OCI-M2 (cell line): ENCODE measurements at regions not wholly inside any gene's neighbourhood (a gene's known extent, or its start where the extent isn't known, plus 50 kb on each side); places are given as distances from the start of the nearest gene placed in this dataset.
"Not testable (repeated sequence)": the region's sequence is repeated elsewhere in the genome, so short reads cannot be mapped to it uniquely, and the experiment has no call there.

ENCODE experiments used
- DNase-seq: peaks from one replicate; lab custom pipeline; 2025; ENCODE audit not compliant: unreplicated experiment; lab: John Stamatoyannopoulos, UW

DNA sequence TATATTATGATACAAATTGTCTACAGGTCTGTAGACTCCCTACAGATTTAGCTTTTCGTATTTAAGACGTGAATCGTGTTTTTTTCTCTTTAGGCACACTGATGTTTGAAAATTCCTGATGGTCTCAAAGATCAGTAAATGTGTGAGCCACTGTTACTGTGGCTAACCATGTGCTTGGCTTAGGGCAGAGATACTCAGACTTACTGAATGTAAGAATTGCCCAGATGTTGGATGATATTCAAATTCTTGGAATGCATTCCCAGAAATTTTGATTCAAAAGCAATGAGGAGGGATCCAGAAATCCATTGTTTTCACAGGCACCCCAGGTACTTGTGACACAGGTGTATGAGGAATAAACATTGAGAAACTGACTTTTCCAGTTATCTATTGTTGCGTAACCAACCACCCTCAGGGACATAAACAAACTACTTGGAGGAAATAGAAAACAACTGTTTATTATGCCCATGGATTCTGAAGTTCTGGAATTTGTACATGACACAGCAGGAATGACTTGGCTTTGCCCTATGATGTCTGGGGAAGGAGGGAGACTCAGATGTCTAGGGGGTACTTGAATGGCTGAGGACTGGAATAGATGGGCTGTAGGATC, 339.6 kb upstream of the CITED2 start:
- no peak for DNase-seq

DNA sequence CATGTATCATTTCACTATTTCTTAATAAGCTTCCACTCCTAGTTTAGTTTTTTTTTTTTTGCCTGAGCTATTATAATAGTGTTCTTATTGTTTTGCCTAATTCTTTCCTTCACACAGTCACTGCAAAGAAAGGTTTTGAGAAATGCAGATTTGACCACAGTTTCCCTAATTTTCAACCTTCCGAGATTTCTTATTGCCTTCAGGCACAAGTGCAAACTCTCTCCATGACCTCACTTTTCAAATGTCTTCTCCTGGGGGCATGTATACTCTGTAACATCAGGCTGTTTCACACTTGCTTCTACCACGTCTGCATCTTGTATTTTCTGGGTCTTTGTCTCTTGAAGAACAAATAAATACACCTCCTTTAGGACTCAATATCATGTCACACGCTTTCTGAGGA, 339.0 kb upstream of the CITED2 start:
- DNase-seq: no peak

DNA sequence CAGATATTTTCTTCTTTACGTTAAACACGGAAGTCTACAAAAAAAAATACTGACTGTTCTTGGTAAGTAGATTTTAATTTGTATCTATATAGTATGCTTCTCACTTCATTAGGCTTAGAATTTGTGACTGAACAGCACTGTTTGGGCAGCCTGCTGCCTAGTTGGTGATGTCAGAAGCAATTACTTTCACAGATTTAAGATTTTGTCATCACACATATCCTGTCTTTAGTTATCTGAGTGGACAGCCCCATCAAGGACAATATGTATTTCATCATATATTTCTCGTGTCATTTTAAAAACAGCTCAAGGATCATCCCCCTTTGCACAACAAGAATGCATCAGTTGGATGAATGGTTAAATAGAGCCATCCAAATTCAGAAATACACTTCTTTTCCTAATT, 338.4 kb upstream of the CITED2 start:
- DNase-seq: no peak

DNA sequence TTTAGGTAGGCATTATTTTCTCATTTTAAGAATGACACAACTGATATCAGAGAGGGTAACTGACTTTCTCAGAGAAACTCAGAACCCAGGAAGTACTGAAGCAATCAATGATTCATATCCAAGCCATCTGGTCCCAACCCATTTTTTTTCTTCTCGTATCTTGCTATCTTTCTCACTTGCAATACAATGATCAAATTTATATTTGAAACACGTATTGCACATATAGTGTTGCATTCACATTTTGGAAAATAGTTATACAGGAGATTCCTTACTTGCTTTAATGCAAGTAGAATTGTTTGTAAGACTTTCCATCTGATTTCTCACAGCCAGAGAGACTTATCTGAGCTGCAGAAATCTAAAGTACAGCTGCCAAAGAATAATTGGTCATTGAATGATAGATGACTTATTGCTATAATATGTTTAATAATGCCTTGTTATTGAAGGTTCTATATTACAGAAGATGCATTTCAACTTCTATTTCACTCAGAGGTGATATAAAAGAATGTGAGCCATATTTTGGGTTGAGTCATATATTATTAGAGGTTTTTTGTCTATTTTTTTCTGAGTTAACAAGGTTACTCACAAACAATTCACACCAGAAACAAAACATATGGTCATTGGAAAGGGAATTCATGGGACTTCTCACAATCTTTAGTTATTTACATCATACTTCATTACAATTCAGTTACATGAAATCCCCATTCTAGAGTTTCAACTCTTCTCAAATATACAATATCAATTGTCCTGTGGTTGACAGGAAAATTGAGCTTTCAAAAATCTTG, 337.5 kb upstream of the CITED2 start:
- no peak for DNase-seq

DNA sequence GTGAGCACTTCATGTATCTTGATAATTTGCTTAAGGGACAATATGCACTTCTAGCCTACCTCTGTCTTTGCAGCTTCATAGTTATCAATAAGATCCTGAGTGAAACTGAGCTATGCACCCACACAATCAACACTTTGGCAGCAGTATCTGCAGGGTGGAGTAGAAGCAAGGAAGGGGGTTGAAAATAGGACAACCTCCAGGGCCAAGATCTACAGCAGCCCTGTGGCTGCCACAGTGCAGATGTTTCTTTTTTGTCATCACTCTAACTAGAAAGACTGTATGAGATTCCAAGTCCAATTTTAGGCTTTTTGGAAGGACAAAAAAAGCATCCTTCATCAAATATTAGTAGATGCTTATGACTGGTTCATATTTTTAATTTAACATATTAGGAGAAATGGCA, 336.1 kb upstream of the CITED2 start:
- DNase-seq: no peak

DNA sequence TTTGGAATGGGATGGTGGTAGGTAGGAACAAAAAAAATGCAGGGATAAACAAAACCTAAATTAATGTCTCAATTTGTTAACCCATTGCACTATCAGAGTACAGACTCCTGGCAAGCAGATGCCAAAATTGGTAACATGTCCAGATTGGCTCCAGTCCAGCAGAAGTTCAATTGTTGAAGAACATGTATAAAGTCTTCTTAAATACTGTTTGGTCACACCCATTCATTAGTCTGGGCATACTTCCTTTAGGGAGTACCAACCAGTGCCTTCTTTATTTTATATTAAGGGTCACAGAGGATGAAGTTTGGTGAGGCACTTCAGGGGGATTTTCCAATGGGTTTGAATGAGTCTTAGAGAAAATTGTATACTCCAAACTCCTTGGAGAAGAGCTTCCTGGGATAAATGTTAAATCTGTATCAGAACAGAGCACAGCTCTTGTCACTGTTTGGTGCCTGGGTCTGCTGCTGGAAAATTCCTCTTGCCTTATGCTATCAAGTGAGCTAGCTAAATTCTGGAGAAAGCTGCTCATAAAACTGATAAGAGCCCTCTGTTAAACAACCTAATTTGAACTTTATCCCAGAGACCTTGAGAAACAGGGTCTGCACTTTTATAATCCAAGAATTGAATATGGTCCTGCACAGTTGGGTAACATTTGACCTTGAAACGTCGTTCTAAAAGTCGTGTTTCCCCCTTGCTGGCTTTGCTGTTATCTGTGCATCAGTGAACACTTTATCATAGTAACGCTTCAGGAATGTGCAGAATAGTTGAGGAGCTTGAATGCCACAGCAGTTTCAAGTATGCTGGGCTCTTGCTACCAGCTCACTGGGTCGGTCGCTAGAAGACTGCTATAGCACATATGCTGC, 334.1 kb upstream of the CITED2 start:
- no peak for DNase-seq

DNA sequence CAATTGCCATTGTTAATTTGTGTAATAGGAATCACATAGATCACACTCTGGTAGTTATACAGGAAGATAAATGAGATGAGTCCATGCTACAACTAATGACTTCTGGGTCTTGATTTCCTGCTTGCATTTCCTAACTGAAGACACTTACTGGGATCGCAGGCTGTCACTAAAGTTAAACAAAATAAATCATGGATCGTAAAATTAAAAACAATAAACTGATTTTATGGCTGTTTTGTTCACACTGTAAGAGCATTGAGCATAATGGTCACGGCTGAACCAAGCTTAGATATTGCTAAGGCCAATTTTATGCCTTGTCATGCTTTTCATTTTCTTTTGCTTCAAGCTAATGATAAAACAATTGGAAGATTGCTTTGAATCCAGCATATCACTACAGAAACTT, 332.5 kb upstream of the CITED2 start:
- DNase-seq: no peak

DNA sequence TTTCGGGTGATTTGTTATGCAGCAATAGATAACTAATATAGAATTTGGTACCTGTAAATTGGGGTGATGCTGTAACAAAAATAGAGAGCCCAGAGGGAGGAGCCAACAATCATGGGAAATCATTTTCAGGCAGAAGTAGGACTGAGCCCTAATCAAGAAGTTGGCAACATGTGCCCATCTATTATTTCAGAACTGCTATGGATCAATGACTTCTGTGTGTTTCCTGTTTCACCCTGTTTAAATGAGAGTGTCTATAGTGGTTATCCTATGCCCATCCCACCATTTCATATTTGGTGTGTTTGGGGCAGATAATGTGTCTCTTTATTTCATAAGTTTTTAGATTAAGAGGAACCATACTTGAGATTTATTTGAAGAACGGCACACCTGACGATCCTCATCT, 330.8 kb upstream of the CITED2 start:
- DNase-seq: no peak

DNA sequence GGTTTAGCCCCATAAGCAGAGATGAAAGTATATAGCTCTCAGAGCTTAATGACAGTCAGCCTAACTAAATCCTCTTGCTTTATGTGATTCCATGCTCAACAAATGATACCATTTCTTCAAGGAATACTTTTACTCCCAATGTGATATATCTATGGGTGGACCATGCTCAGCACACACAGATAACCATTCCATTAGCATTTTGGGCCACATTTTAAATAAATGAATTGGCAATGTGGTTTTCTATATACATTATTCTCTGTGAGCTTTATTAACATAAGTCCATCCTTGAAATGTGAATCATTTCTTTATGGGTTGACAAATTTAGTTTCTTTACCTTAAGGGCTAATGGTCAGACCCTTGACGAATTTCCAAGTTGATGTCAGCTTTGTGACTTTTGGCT, 329.3 kb upstream of the CITED2 start:
- DNase-seq: no peak

DNA sequence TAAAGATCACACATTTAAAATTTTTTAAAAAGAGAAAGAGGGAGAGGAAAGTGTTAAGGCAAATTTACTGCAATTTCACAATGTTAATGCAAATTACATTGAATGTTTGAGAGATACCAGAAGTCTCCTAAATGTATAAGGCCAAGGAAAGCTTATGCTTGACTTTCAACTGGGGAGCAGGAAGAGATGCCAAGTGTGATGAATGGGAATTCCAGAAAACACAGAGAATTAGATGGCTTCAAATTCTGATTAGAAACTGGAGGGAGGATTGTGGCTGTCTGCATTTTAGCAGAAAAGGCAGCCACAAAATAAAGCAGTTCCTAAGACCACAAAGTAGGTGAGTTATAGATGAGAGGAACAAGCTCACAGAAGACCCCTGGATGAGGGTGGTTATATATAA, 328.3 kb upstream of the CITED2 start:
- no peak for DNase-seq

DNA sequence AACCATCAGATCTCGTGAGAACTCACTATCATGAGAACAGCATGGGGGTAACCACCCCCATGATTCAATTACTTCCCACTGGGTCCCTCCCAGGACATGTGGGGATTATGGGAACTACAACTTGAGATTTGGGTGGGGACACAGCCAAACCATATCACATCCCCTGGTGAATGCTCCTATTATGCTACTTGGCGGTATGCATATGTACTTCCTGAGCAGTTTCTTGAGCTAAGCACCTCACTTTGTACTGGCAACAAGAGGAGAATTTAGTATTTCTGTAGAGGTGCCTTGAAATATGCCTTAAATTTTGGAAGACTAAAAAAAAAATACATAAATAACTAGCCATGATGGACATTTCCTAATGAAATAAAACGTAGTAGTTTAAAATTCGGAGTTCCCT, 327.2 kb upstream of the CITED2 start:
- no peak for DNase-seq

DNA sequence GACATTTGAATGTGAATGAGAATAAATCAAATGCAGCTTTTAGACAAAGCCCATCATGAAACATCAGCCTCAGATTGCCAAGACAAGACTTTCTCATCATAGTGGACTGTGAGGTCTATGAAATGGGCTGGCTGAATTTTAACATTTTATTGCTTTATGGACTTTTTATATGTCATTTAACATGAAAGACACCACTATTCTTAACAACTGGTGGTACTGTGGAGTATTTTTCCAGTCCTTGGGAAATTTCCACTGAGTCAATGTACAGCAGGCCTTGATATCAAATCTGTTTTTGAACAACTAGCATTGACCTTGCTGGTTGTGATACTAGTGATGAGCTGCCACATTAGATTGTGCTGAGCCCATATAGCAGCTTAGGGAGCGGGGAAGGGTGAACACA, 326.6 kb upstream of the CITED2 start:
- DNase-seq: no peak

DNA sequence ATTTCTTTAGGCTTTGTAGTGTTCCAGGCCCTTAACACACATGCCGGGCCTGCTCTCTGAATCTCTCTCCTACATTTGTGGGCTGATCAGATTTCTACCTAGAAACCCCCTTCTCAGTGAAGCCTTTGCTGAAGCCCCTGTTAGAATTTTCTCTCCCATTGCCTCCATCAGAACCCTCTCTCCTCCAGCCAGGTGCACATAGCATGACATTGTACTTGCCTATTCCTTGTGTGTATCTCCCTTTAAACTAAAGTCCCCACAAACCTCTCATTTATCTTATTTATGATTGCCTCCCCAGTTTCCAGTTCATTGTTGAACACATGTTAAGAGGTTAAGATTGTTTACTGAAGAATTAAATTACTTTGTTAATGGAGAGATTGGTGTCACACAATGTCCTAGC, 325.5 kb upstream of the CITED2 start:
- no peak for DNase-seq

DNA sequence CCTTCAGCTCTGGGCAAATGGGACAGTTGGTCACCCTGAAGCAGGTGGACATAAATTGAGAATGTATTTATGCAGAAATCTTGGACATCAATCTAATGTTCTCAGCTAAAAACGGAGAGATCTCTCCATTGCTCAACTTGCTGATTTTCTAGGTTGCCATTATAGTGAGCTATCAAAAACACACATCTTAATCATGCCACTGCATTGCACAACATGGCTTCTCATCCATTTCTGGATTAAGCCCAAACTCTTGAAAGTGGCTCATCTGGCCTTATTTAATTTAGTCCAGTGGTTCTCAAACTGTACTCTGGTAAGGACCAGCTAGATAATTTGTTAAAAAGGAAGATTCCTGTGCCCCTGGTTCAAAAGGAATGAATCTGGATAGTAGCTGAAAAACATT, 324.9 kb upstream of the CITED2 start:
- no peak for DNase-seq

DNA sequence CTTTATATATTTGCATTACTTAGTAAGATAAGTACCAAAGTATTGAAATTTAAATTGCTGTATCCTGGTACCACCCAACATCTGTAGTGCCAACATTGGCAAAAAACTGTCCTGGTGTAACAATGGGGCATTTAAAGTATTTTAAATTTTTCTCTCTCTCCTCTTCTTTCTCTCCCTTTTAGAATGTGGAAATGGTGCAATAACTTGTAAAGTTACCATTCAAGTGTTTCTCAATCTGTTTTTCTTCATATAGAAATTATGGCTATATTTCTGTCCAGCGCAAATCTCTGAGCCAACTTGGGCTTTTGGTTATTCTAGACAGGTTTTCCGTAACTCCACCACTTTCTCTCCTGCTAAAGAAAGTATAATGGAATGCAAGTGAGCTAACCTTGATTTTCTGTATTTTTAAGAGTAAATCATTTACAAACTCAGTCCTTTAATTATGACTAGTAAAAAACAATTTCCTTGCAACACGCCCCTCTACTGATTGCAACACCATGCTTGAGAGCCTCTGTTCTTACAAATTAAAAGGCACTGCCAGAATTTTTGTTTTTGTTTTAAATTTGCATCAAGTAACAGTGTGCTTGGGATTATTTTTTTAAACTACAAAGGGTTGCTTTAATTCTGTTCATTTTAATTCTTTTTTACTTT, 324.2 kb upstream of the CITED2 start:
- no peak for DNase-seq

DNA sequence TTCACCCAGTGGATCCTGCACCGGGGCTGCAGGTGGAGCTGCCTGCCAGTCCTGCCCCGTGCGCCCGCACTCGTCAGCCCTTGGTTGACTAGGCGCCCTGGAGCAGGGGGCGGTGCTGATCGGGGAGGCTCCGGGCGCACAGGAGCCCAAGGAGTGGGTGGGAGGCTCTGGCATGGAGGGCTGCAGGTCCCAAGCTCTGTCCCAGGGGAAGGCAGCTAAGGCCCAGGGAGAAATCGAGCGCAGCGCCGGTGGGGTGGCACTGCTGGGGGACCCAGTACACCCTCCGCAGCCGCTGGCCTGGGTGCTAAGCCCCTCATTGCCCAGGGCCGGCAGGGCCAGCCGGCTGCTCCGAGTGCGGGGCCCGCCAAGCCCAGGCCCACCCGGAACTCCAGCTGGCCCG, 323.4 kb upstream of the CITED2 start:
- not testable (repeated sequence) for DNase-seq

DNA sequence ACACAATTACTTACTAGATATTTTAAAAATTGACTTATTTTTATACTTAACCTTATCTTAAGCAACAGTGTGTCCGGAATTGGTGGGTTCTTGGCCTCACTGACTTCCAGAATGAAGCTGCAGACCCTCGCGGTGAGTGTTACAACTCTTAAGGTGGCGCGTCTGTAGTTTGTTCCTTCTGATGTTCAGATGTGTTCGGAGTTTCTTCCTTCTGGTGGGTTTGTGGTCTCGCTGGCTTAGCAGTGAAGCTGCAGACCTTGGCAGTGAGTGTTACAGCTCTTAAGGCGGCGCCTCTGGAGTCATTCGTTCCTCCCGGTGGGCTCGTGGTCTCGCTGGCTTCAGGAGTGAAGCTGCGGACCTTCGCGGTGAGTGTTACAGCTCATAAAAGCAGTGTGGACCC, 322.5 kb upstream of the CITED2 start:
- not testable (repeated sequence) for DNase-seq

DNA sequence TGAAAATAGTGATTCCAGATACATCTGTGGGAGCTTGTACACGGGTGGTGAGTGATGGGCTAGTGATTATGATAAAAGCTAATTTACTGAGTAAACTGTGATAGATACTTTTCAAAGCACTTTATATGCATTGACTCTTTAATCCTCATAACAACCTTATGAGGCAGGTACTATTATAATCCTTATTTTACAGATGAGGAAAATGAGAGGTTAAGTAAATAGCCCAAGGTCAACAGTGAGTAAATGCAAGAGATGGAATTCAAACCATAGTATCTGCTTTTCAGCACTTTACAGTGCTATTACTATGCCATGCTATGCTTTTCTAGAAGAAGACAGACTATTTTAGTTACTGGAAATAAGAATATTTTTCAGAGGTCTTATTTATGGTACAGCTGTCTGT, 320.9 kb upstream of the CITED2 start:
- DNase-seq: no peak

DNA sequence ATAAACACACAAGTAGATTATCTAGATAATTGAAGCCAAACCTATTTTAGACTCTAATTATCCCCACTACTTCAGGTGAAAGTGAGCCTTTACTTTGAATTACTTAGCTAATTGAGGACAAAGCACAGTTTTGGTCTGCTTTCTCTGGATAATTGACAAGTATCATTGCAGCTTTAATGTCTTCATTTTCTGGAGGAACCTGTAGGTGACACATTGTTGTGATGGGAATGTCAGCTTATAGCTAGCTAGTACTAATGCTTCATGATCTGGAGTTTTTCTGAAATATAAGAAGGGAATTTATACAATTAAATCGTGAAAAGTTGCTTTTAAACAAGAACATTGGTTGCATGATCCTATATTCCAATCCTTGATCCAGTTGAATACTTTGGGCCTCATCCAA, 319.3 kb upstream of the CITED2 start:
- DNase-seq: no peak

DNA sequence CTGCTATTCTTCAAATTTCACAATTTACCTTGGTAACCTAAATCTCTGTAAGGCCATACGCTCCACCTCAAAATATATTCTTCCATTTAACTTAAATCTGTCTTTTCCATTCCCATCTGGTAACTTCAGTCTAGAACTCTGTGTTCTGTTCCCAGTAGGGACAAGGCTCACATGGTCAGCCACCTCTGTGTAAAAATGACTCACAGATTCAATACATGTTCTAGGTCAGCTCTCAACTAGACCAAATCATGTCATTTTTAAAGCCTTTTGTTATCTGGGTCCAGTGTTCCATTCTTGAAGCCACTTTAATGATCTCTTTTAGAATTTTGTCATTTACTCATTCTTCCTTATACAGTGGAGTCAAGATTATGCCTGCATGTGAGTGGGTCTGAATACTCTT, 315.6 kb upstream of the CITED2 start:
- DNase-seq: no peak

DNA sequence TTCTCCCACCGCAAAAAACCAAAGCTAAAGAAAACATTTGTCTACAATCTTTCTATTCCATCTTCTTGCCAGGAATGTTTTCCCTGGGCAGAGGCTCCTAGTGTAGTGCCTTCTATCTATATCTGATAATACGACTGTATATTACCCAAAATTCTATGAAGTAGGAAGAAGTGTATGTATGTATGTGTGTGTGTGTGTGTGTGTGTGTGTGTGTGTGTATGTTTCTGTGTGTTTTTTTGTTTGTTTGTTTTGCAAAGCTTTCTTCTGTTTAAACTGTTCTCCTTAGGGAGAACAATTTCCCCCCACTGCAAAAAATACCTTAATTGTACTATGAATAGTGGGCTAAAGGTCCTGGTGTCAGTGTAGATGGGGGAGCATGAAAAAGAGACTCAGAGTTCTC, 312.6 kb upstream of the CITED2 start:
- DNase-seq: no peak

DNA sequence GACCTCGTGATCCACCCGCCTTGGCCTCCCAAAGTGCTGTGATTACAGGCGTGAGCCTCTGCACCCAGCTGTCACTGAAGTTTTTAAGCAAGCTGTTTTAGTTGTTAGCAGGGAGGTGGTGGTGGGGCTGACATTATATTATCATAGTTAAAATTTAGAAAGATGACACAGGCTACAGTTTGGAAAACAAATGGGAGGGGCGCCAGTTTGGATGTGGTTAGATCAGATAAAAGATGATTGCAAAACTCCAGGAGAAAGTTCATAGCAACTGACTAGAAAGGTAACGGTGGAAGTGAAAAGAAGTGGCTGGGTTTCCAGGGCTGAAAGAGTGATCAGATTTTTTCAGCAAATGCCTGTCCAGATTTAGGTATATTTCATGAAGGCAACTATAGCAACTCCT, 311.9 kb upstream of the CITED2 start:
- DNase-seq: no peak
